WERI-Rb-1 (cell line): ENCODE measurements at regions not wholly inside any gene's neighbourhood (a gene's known extent, or its start where the extent isn't known, plus 50 kb on each side); places are given as distances from the start of the nearest gene placed in this dataset.

Experiments used
- DNase-seq: peaks from one replicate; pipeline ENCODE4 v3.0.0-alpha.2; 2020
- H3K27ac ChIP-seq: fragments of 250-450 bp; sonication (Bioruptor Pico); 2 replicates; pipeline ENCODE4 v1.5.1; 2020; ENCODE audit warnings: mild to moderate bottlenecking, moderate library complexity
- H3K27me3 ChIP-seq: fragments of 250-450 bp; sonication (Bioruptor Pico); 2 replicates; pipeline ENCODE4 v1.5.1; 2021; ENCODE audit warnings: mild to moderate bottlenecking, low read depth, moderate library complexity; ENCODE audit not compliant: insufficient read depth, severe bottlenecking
- H3K36me3 ChIP-seq: fragments of 250-450 bp; sonication (Bioruptor Pico); 2 replicates; pipeline ENCODE4 v1.5.1; 2020; ENCODE audit warnings: mild to moderate bottlenecking, moderate library complexity
- H3K4me3 ChIP-seq: 2 replicates; pipeline ENCODE4 v1.5.1; 2011; ENCODE audit warnings: low read depth, mild to moderate bottlenecking, control low read depth, low read length
- H3K9me3 ChIP-seq: fragments of 250-450 bp; sonication (Bioruptor Pico); 2 replicates; pipeline ENCODE4 v1.5.1; 2021; ENCODE audit warnings: mild to moderate bottlenecking, moderate library complexity; ENCODE audit not compliant: severe bottlenecking
- CTCF ChIP-seq: IDR thresholded peaks from 2 replicates; pipeline ENCODE4 v1.5.1; 2011; ENCODE audit warnings: low read depth, mild to moderate bottlenecking, control low read depth, inconsistent platforms, low read length

- TF ChIP-seq CTCF = no peak
- DNase-seq = no peak
- Histone ChIP-seq H3K27me3 (no peaks in the 10 kb centered on the region), H3K4me3 (no peak overlapping the region), H3K27ac (no peak overlapping the region), H3K36me3 (no peaks in the 10 kb centered on the region), H3K9me3 (no peaks in the 10 kb centered on the region)
Measured at GRCh38 chr3:164479406-164479805, 598.9 kb downstream of the SI start.

DNA sequence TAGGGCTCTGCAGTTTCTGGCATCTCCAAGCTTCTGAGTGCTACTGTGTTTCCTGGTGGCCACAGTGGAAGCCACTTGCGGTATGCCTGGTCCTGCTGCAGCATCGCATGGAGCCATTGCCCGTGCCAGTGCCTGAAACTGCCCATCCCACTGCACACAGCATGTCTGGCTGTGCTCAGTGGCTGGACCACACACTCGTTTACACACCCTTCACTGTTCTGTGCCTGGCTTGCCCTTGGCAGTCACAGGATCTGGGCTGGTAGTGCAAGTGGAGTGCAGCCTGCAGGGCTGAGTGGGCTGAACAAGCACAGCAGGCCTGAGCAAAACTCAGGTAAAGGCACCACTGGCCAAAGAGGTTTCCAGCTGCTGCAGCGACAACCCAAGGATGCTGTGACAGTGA, 600.0 kb downstream of the SI start:
- Histone ChIP-seq H3K27me3 (no peaks in the 10 kb centered on the region), H3K4me3 (no peak overlapping the region), H3K27ac (no peak overlapping the region), H3K9me3 (no peaks in the 10 kb centered on the region), H3K36me3 (no peaks in the 10 kb centered on the region)
- TF ChIP-seq CTCF = no peak
- no peak for DNase-seq

GRCh38 chr3:164477403-164477802, 600.9 kb downstream of the SI start:
- Histone ChIP-seq H3K36me3 (no peaks in the 10 kb centered on the region), H3K27ac (no peak overlapping the region), H3K4me3 (no peak overlapping the region), H3K9me3 (no peaks in the 10 kb centered on the region), H3K27me3 (no peaks in the 10 kb centered on the region)
- no peak for DNase-seq
- TF ChIP-seq CTCF = no peak

DNA sequence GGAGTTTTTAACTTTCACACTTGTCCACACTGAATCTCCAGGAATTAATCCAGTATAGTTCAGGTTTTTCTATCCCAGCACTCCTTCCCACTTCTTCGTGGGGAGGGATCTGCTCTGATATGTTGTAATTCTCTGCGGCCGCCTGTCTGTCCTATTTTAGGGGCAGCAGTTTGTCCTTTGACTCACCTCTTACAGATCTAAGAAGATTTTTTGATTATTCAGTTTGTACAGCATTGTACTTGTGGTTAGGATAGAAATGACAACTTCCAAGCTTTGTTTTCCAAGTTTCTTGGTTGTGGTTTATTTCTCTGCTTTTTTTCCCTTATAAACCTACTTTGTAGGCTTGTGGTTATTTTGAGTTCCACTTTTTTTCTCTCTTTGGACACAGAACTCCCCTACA, 601.7 kb downstream of the SI start:
- no peak for TF ChIP-seq CTCF
- Histone ChIP-seq H3K27me3 (no peaks in the 10 kb centered on the region), H3K9me3 (no peaks in the 10 kb centered on the region), H3K4me3 (no peak overlapping the region), H3K36me3 (no peaks in the 10 kb centered on the region), H3K27ac (no peak overlapping the region)
- DNase-seq = no peak

DNA sequence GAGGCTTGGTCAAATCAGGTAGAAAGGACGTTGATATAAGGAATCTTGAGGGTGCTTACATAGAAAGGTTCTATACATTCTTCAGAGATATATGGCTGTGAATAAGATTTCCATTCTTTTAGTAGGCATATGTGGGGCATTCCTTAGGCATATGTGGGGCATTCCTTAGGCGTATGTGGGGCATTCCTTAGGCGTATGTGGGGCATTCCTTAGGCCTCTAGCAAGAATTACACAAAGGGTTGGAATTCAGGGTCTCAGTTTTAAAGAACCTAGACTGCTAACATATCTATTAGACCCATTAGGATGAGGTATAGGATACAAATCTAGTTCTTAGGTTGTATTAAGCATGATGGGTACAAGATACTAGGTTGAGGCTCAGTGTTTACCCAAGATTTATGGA, 607.8 kb downstream of the SI start:
- Histone ChIP-seq H3K27me3 (no peaks in the 10 kb centered on the region), H3K36me3 (no peaks in the 10 kb centered on the region), H3K27ac (no peak overlapping the region), H3K9me3 (peaks cover 7% of the 10 kb centered on the region), H3K4me3 (no peak overlapping the region)
- DNase-seq = no peak
- no peak for TF ChIP-seq CTCF

DNA sequence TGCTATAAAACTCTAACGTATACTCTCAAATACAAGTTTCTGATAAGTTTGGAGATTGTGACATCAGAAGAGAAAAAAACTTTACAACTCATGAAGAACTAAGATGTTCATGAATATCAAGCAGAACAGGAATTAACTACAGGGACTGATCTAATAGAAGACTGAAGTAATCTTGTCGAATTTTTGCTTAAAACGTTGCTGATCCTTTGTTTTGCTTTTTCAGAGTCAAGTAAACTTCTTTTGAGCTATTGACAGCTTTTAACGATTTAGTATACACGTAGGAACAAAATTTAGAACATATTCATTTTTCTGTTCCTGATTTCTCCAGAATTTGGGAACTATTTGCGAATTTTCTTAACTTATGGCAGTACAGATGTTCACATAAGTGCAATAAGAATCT, 610.2 kb downstream of the SI start:
- DNase-seq = no peak
- TF ChIP-seq CTCF = no peak
- Histone ChIP-seq H3K36me3 (no peaks in the 10 kb centered on the region), H3K9me3 (peaks cover 7% of the 10 kb centered on the region), H3K27ac (no peak overlapping the region), H3K4me3 (no peak overlapping the region), H3K27me3 (no peaks in the 10 kb centered on the region)
